ENCODE measurements at regions not wholly inside any gene's neighbourhood (a gene's known extent, or its start where the extent isn't known, plus 50 kb on each side); places are given as distances from the start of the nearest gene placed in this dataset.

- Mint-ChIP-seq H3K27ac (ENCODE audit: unreplicated experiment) (no peak overlapping the region), H3K4me1 (no peaks in the 10 kb centered on the region), H3K36me3 (ENCODE audit: low read depth) (no peaks in the 10 kb centered on the region), H3K9me3 (no peaks in the 10 kb centered on the region), H3K4me3 (no peak overlapping the region), H3K27me3 (ENCODE audit: low read depth) (peaks cover 37% of the 10 kb centered on the region)
- TF ChIP-seq, protein P1, sequence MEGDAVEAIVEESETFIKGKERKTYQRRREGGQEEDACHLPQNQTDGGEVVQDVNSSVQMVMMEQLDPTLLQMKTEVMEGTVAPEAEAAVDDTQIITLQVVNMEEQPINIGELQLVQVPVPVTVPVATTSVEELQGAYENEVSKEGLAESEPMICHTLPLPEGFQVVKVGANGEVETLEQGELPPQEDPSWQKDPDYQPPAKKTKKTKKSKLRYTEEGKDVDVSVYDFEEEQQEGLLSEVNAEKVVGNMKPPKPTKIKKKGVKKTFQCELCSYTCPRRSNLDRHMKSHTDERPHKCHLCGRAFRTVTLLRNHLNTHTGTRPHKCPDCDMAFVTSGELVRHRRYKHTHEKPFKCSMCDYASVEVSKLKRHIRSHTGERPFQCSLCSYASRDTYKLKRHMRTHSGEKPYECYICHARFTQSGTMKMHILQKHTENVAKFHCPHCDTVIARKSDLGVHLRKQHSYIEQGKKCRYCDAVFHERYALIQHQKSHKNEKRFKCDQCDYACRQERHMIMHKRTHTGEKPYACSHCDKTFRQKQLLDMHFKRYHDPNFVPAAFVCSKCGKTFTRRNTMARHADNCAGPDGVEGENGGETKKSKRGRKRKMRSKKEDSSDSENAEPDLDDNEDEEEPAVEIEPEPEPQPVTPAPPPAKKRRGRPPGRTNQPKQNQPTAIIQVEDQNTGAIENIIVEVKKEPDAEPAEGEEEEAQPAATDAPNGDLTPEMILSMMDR (conservative IDR thresholded peaks at IDR 0.05), result no peak
- DNase-seq (ENCODE audit: low read depth, low spot score), result no peak
Observed at GRCh38 chr10:130453036-130453720, 317.0 kb downstream of the GLRX3 start.

GRCh38 chr10:130453721-130454542 is 317.7 kb downstream of the GLRX3 start:
- no peak for DNase-seq (ENCODE audit: low read depth, low spot score)
- Mint-ChIP-seq H3K27ac (ENCODE audit: unreplicated experiment) (no peak overlapping the region), H3K27me3 (ENCODE audit: low read depth) (peaks cover 30% of the 10 kb centered on the region), H3K9me3 (no peaks in the 10 kb centered on the region), H3K4me3 (no peak overlapping the region), H3K36me3 (ENCODE audit: low read depth) (no peaks in the 10 kb centered on the region), H3K4me1 (no peaks in the 10 kb centered on the region)
- TF ChIP-seq, protein P1 (conservative IDR thresholded peaks at IDR 0.05), result no peak

DNA sequence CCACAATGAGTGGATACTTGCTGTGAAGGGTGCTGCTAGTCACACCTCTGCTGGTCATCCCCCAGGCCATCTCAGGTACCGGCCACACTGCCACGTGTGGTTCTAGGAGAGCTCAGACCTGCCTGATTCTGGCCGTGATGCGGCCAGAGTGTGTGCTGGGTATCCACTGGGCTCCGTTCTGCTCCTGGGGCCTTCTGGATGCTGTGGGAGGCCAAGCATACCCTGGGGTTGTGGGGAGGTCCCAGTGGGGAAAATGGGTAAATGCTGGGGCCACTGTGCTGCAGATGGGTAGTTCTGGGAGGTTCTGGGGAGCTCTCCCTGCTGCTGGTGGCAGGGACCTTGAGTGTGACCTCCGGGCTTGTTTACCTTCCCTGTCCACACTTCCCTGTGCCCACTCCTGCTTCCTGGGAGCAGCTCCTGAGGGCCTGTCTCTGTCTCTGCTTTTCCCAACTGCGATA is 318.4 kb downstream of the GLRX3 start:
- no peaks in the 10 kb centered on the region for H3K9me3 Mint-ChIP-seq
- no peak for DNase-seq (ENCODE audit: low read depth, low spot score)

GRCh38 chr10:130455111-130455695 is 319.0 kb downstream of the GLRX3 start:
- Mint-ChIP-seq H3K4me3 (no peak overlapping the region), H3K27ac (ENCODE audit: unreplicated experiment) (no peak overlapping the region), H3K4me1 (no peaks in the 10 kb centered on the region), H3K27me3 (ENCODE audit: low read depth) (peaks cover 21% of the 10 kb centered on the region), H3K9me3 (no peaks in the 10 kb centered on the region), H3K36me3 (ENCODE audit: low read depth) (no peaks in the 10 kb centered on the region)
- no peak for DNase-seq (ENCODE audit: low read depth, low spot score)
- TF ChIP-seq, protein P1 (conservative IDR thresholded peaks at IDR 0.05), result no peak

More for the DNA sequence above, 318.4 kb downstream of the GLRX3 start:
- H3K27me3 Mint-ChIP-seq (ENCODE audit: low read depth), result peaks cover 26% of the 10 kb centered on the region
- no peaks in the 10 kb centered on the region for H3K4me1 Mint-ChIP-seq
- TF ChIP-seq, protein P1 (conservative IDR thresholded peaks at IDR 0.05), result no peak
- no peak overlapping the region for H3K27ac Mint-ChIP-seq (ENCODE audit: unreplicated experiment)
- H3K36me3 Mint-ChIP-seq (ENCODE audit: low read depth), result no peaks in the 10 kb centered on the region
- no peak overlapping the region for H3K4me3 Mint-ChIP-seq

DNA sequence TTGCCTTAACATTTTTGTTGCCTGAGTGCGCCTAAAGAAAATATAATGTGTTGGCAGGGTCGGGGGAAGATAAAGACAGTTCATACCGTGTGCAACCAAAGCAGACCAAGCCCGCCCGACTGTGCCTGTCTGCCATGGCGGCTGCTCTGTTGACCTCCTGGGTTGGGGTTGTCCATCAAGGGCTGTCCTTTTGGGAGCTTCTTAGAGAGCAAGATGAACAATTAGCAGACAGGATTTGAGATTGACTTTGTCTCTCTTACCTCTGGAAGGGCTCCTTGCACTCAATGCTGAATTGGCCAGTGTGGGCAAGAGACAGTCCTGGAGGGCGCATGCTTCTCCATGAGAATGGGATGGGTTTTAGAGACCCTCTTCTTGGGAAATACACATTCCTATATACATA is 319.6 kb downstream of the GLRX3 start:
- TF ChIP-seq, protein P1 (conservative IDR thresholded peaks at IDR 0.05), result no peak
- no peaks in the 10 kb centered on the region for H3K4me1 Mint-ChIP-seq
- no peak overlapping the region for H3K4me3 Mint-ChIP-seq
- no peak overlapping the region for H3K27ac Mint-ChIP-seq (ENCODE audit: unreplicated experiment)
- H3K9me3 Mint-ChIP-seq, result no peaks in the 10 kb centered on the region
- no peak for DNase-seq (ENCODE audit: low read depth, low spot score)
- H3K27me3 Mint-ChIP-seq (ENCODE audit: low read depth), result peaks cover 17% of the 10 kb centered on the region
- no peaks in the 10 kb centered on the region for H3K36me3 Mint-ChIP-seq (ENCODE audit: low read depth)

Measured in neural crest cell (in vitro differentiated cells).